SH-SY5Y (cell line): ENCODE measurements at regions not wholly inside any gene's neighbourhood (a gene's known extent, or its start where the extent isn't known, plus 50 kb on each side); places are given as distances from the start of the nearest gene placed in this dataset.

ENCODE experiments used
- GATA2 ChIP-seq: IDR thresholded peaks from 2 replicates; pipeline ENCODE4 v1.6.1; 2011; ENCODE audit warnings: mild to moderate bottlenecking, low read depth, low read length
- GATA3 ChIP-seq: IDR thresholded peaks from 2 replicates; pipeline ENCODE4 v1.6.1; 2011; ENCODE audit warnings: low read depth, mild to moderate bottlenecking, low read length, moderate library complexity

DNA sequence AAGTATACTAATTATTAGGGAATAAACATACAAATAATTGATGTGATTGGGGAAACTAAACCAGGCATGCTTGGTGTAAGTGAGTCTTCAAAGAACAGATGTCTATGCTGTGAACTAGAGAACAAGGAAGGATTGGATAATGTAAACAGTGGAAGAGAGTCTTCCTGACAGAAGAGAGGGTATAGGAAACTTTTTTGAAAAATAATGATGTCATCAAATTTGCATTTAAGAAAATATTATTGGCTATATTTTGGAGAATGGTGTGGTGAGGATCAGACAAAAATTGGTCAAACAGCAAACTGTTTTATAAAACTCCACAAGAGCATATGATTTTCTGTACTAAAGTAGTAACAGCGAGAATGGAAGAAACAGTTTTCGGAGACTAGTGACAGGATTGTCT is 537.7 kb downstream of the TRAM1L1 start:
- TF ChIP-seq GATA2 (no peak), GATA3 (no peak)
